ENCODE measurements at regions not wholly inside any gene's neighbourhood (a gene's known extent, or its start where the extent isn't known, plus 50 kb on each side); places are given as distances from the start of the nearest gene placed in this dataset.
"Not testable (repeated sequence)": the region's sequence is repeated elsewhere in the genome, so short reads cannot be mapped to it uniquely, and the experiment has no call there.

DNA sequence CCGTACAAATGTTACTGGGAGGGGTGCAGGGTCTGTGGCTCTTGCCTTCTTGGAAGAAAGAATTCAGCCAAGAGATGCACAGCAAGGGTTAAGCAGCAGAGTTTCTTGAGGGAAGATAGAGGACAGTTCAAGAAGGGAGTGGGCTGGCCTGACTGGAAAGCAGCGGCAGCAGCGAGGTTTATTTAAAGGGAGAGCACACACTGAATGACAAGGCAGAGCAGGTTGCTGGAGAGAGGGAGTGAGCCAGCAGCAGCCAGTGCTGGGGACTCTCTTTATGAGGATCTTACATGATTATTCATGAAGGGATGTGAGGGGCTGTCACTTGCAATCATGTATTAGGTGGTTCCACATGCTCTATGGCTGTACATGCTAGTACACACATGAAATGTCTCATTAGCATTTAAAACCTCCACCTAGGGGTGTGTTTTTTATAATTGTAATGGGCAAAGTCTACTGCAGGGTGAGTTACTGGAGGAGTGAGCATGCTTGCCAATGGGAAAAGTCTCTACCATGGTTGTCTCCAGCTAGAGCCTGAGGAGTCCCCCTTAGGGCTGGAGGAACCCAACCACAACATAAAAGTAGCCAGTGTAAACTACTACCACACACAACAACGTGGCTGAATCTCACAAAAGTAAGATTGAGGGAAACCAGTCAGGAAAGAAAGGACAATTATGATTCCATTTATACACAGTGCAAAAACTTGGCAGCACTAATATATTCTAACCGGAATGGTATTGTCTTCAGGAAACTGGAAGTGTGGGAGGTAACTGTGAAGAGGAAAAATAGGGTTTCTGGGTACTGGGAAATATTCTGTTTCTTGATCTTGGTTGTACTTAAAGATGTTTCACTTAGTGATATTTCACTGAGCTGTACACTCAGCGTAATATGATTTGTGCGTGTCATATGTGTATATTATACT, 87.6 kb upstream of the FAM110C start:
- H3K36me3 Mint-ChIP-seq (ENCODE audit: insufficient read depth, unreplicated experiment) = peaks cover 6% of the 10 kb centered on the region
- no peaks in the 10 kb centered on the region for H3K27me3 Mint-ChIP-seq (ENCODE audit: insufficient read depth, unreplicated experiment)
- H3K9me3 Mint-ChIP-seq (ENCODE audit: unreplicated experiment) = no peaks in the 10 kb centered on the region
- ChIA-PET CTCF (interaction anchor here (1.1 to 4.2 kb wide), 2 partner anchors 110 to 115 kb away, joined by 3 to 26 read pairs; no protein-coding TSS in a partner anchor), POLR2A (interaction anchor here (0.9 to 1.1 kb wide), 2 partner anchors 8 to 65 kb away, joined by 4 to 5 read pairs; no protein-coding TSS in a partner anchor)
- no peak overlapping the region for H3K27ac Mint-ChIP-seq (ENCODE audit: low read depth, unreplicated experiment)
- no peak overlapping the region for H3K4me3 Mint-ChIP-seq (ENCODE audit: unreplicated experiment)
- peak; percentile 18 for DNase-seq (ENCODE audit: unreplicated experiment)
- BruUV-seq (replicated peaks) = no TSS peak
- H3K4me1 Mint-ChIP-seq (ENCODE audit: insufficient read depth, unreplicated experiment) = no peaks in the 10 kb centered on the region
- intact Hi-C loops (cut with micrococcal nuclease) = no loop called here
- no peak for TF ChIP-seq CTCF (IDR thresholded peaks at IDR 0.05; ENCODE audit: unreplicated experiment)

DNA sequence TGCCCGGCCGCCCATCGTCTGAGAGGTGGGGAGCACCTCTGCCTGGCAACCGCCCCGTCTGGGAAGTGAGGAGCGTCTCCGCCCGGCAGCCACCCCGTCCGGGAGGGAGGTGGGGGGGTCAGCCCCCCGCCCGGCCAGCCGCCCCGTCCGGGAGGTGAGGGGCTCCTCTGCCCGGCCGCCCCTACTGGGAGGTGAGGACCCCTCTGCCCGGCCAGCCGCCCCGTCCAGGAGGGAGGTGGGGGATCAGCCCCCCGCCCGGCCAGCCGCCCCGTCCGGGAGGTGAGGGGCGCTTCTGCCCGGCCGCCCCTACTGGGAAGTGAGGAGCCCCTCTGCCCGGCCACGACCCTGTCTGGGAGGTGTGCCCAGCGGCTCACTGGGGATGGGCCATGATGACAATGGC, 80.5 kb upstream of the FAM110C start:
- H3K27me3 Mint-ChIP-seq (ENCODE audit: insufficient read depth, unreplicated experiment); intact Hi-C loops (cut with micrococcal nuclease); POLR2A ChIA-PET: not testable (repeated sequence)

DNA sequence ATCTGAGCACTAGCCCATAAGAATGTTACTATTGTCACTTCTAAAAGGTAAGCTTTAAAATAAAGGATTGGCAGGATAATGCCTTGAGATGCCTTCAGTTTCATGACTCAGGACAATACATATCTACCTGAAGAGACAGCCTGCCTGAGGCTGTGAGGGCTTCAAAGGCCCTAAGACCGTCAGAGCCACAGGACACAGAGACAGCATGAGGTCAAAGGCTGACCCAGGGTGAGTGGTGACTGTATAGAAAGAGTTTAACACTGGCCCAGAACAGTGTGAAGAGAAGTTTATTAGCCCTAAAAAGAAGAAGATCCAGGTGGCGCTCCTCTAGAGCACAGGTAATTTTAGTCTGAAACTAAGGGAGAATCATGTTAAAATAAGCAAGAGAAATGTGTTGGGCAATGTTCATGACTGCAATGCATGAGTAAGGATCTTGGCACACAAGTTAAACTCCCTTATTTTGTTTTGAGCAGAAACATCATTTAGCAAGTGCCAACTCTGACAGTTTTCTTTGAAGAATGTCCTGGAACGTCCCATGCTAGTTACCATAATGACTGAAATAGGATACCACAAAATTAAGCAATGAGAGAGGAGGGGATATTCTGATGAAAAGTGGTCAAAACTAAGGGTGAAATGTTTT, 78.1 kb upstream of the FAM110C start:
- peaks cover 19% of the 10 kb centered on the region for H3K4me1 Mint-ChIP-seq (ENCODE audit: insufficient read depth, unreplicated experiment)
- H3K9me3 Mint-ChIP-seq (ENCODE audit: unreplicated experiment) = no peaks in the 10 kb centered on the region
- intact Hi-C loops (cut with micrococcal nuclease) = no loop called here
- CTCF ChIA-PET = interaction anchor here (0.7 to 1.9 kb wide), 9 partner anchors 8 to 104 kb away, joined by 3 to 9 read pairs (median 3); no protein-coding TSS in a partner anchor
- H3K36me3 Mint-ChIP-seq (ENCODE audit: insufficient read depth, unreplicated experiment) = peaks cover 3% of the 10 kb centered on the region
- POLR2A ChIA-PET = interaction anchor here (0.8 to 1.3 kb wide), 9 partner anchors 10 to 81 kb away, joined by 3 to 8 read pairs (median 5); no protein-coding TSS in a partner anchor
- TF ChIP-seq CTCF (IDR thresholded peaks at IDR 0.05; ENCODE audit: unreplicated experiment) = no peak
- peak; percentile 85 for DNase-seq (ENCODE audit: unreplicated experiment)
- BruUV-seq (replicated peaks) = no TSS peak
- no peaks in the 10 kb centered on the region for H3K27me3 Mint-ChIP-seq (ENCODE audit: insufficient read depth, unreplicated experiment)
- peak overlapping the region; percentile 5 for H3K4me3 Mint-ChIP-seq (ENCODE audit: unreplicated experiment)
- peak overlapping the region; percentile 91 for H3K27ac Mint-ChIP-seq (ENCODE audit: low read depth, unreplicated experiment)

More for the DNA sequence above, 80.5 kb upstream of the FAM110C start:
- CTCF ChIA-PET; H3K36me3 Mint-ChIP-seq (ENCODE audit: insufficient read depth, unreplicated experiment); H3K9me3 Mint-ChIP-seq (ENCODE audit: unreplicated experiment); BruUV-seq (replicated peaks); DNase-seq (ENCODE audit: unreplicated experiment); H3K4me3 Mint-ChIP-seq (ENCODE audit: unreplicated experiment); H3K27ac Mint-ChIP-seq (ENCODE audit: low read depth, unreplicated experiment): not testable (repeated sequence)
- peaks cover 19% of the 10 kb centered on the region for H3K4me1 Mint-ChIP-seq (ENCODE audit: insufficient read depth, unreplicated experiment)

DNA sequence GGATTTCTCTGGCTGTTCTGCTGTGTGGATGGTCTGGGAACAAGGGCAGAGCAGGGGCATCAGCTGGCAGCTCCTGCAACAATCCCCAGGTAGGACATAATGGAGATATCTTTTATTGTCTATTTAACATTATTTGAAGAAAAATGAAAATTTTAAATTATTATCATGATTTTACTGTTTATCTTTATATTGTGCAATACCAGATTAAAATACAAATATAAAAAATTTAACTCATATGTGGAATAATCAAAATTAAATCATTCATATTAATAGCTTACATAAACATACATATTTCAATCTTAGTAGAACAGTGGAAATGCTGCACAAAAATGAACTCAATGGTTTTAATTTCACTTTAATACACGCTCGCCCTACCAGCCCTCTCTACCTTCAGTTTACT, 70.6 kb upstream of the FAM110C start:
- no peaks in the 10 kb centered on the region for H3K27me3 Mint-ChIP-seq (ENCODE audit: insufficient read depth, unreplicated experiment)
- ChIA-PET CTCF (interaction anchor here (1.1 to 1.5 kb wide), 3 partner anchors 25 to 72 kb away, joined by 4 to 6 read pairs (median 4); no protein-coding TSS in a partner anchor), POLR2A (interaction anchor here (0.7 to 0.9 kb wide), 2 partner anchors 45 to 72 kb away, joined by 3 read pairs; no protein-coding TSS in a partner anchor)
- no peaks in the 10 kb centered on the region for H3K9me3 Mint-ChIP-seq (ENCODE audit: unreplicated experiment)
- TF ChIP-seq CTCF (IDR thresholded peaks at IDR 0.05; ENCODE audit: unreplicated experiment) = no peak
- H3K4me1 Mint-ChIP-seq (ENCODE audit: insufficient read depth, unreplicated experiment) = peaks cover 7% of the 10 kb centered on the region
- no peaks in the 10 kb centered on the region for H3K36me3 Mint-ChIP-seq (ENCODE audit: insufficient read depth, unreplicated experiment)
- BruUV-seq (replicated peaks) = no TSS peak
- intact Hi-C loops (cut with micrococcal nuclease) = no loop called here
- no peak for DNase-seq (ENCODE audit: unreplicated experiment)
- no peak overlapping the region for H3K27ac Mint-ChIP-seq (ENCODE audit: low read depth, unreplicated experiment)
- H3K4me3 Mint-ChIP-seq (ENCODE audit: unreplicated experiment) = no peak overlapping the region

All from MCF 10A (cell line).